ENCODE measurements at regions not wholly inside any gene's neighbourhood (a gene's known extent, or its start where the extent isn't known, plus 50 kb on each side); places are given as distances from the start of the nearest gene placed in this dataset.

GRCh38 chr11:97201743-97202612, 812.2 kb downstream of the JRKL start:
- DNase-seq, result no peak

GRCh38 chr11:97202613-97203292, 812.9 kb downstream of the JRKL start:
- DNase-seq, result no peak

GRCh38 chr11:97218011-97218410, 828.2 kb downstream of the JRKL start:
- DNase-seq, result no peak

GRCh38 chr11:97223647-97224046, 833.8 kb downstream of the JRKL start:
- DNase-seq, result no peak

- DNase-seq, result no peak
Observed at GRCh38 chr11:97224396-97224795, 834.6 kb downstream of the JRKL start.

- DNase-seq, result no peak
Observed at GRCh38 chr11:97225794-97226193, 836.0 kb downstream of the JRKL start.

- DNase-seq, result no peak
Observed at GRCh38 chr11:97229936-97230335, 840.1 kb downstream of the JRKL start.

GRCh38 chr11:97231231-97231630, 841.4 kb downstream of the JRKL start:
- no peak for DNase-seq

GRCh38 chr11:97234016-97234415, 844.2 kb downstream of the JRKL start:
- DNase-seq, result no peak

GRCh38 chr11:97237151-97237550, 847.3 kb downstream of the JRKL start:
- no peak for DNase-seq

GRCh38 chr11:97247601-97248000, 857.8 kb downstream of the JRKL start:
- no peak for DNase-seq

- DNase-seq, result no peak
Observed at GRCh38 chr11:97254790-97255189, 865.0 kb downstream of the JRKL start.

- DNase-seq, result no peak
Observed at GRCh38 chr11:97259434-97259833, 869.6 kb downstream of the JRKL start.

GRCh38 chr11:97259884-97260283, 870.1 kb downstream of the JRKL start:
- DNase-seq, result no peak

- DNase-seq, result no peak
Observed at GRCh38 chr11:97263183-97263858, 873.5 kb downstream of the JRKL start.

- no peak for DNase-seq
Observed at GRCh38 chr11:97269527-97269926, 879.7 kb downstream of the JRKL start.

- no peak for DNase-seq
Observed at GRCh38 chr11:97279341-97279740, 889.5 kb downstream of the JRKL start.

GRCh38 chr11:97280347-97280746, 890.5 kb downstream of the JRKL start:
- DNase-seq, result no peak

GRCh38 chr11:97289823-97290222, 900.0 kb downstream of the JRKL start:
- DNase-seq, result no peak

- DNase-seq, result no peak
Observed at GRCh38 chr11:97290464-97291041, 900.7 kb downstream of the JRKL start.

GRCh38 chr11:97296301-97296700, 906.5 kb downstream of the JRKL start:
- DNase-seq, result no peak

GRCh38 chr11:97309291-97309690, 919.5 kb downstream of the JRKL start:
- no peak for DNase-seq

- no peak for DNase-seq
Observed at GRCh38 chr11:97325693-97326092, 935.9 kb downstream of the JRKL start.
